ENCODE measurements at regions not wholly inside any gene's neighbourhood (a gene's known extent, or its start where the extent isn't known, plus 50 kb on each side); places are given as distances from the start of the nearest gene placed in this dataset.

GRCh38 chr5:143537056-143537455 is 133.6 kb upstream of the NR3C1 start:
- TF ChIP-seq CTCF (IDR thresholded peaks at IDR 0.05; ENCODE audit: low read depth, low read length): no peak
- no peak for DNase-seq (ENCODE audit: low read depth, low spot score)
- H3K4me3 ChIP-seq (ENCODE audit: low read depth, low read length): no peak overlapping the region
- in situ Hi-C loops (cut with HindIII; ENCODE audit: low sequenced_read_pairs): no loop called here

GRCh38 chr5:143536364-143536763 is 132.9 kb upstream of the NR3C1 start:
- H3K4me3 ChIP-seq (ENCODE audit: low read depth, low read length): no peak overlapping the region
- TF ChIP-seq CTCF (IDR thresholded peaks at IDR 0.05; ENCODE audit: low read depth, low read length): no peak
- peak; percentile 95 for DNase-seq (ENCODE audit: low read depth, low spot score)
- in situ Hi-C loops (cut with HindIII; ENCODE audit: low sequenced_read_pairs): no loop called here

GRCh38 chr5:143534761-143535154 is 131.3 kb upstream of the NR3C1 start:
- no peak overlapping the region for H3K4me3 ChIP-seq (ENCODE audit: low read depth, low read length)
- DNase-seq (ENCODE audit: low read depth, low spot score): no peak
- in situ Hi-C loops (cut with HindIII; ENCODE audit: low sequenced_read_pairs): no loop called here
- no peak for TF ChIP-seq CTCF (IDR thresholded peaks at IDR 0.05; ENCODE audit: low read depth, low read length)

GRCh38 chr5:143533978-143534760 is 130.7 kb upstream of the NR3C1 start:
- TF ChIP-seq CTCF (IDR thresholded peaks at IDR 0.05; ENCODE audit: low read depth, low read length): no peak
- in situ Hi-C loops (cut with HindIII; ENCODE audit: low sequenced_read_pairs): no loop called here
- DNase-seq (ENCODE audit: low read depth, low spot score): no peak

GRCh38 chr5:143533475-143533874 is 130.0 kb upstream of the NR3C1 start:
- no peak overlapping the region for H3K4me3 ChIP-seq (ENCODE audit: low read depth, low read length)
- no peak for DNase-seq (ENCODE audit: low read depth, low spot score)
- in situ Hi-C loops (cut with HindIII; ENCODE audit: low sequenced_read_pairs): no loop called here
- TF ChIP-seq CTCF (IDR thresholded peaks at IDR 0.05; ENCODE audit: low read depth, low read length): no peak

More at GRCh38 chr5:143533978-143534760, 130.7 kb upstream of the NR3C1 start:
- no peak overlapping the region for H3K4me3 ChIP-seq (ENCODE audit: low read depth, low read length)

GRCh38 chr5:143527808-143528207 is 124.3 kb upstream of the NR3C1 start:
- no peak overlapping the region for H3K4me3 ChIP-seq (ENCODE audit: low read depth, low read length)
- in situ Hi-C loops (cut with HindIII; ENCODE audit: low sequenced_read_pairs): no loop called here
- TF ChIP-seq CTCF (IDR thresholded peaks at IDR 0.05; ENCODE audit: low read depth, low read length): no peak
- DNase-seq (ENCODE audit: low read depth, low spot score): peak; percentile 51
